ENCODE measurements at regions not wholly inside any gene's neighbourhood (a gene's known extent, or its start where the extent isn't known, plus 50 kb on each side); places are given as distances from the start of the nearest gene placed in this dataset.

DNA sequence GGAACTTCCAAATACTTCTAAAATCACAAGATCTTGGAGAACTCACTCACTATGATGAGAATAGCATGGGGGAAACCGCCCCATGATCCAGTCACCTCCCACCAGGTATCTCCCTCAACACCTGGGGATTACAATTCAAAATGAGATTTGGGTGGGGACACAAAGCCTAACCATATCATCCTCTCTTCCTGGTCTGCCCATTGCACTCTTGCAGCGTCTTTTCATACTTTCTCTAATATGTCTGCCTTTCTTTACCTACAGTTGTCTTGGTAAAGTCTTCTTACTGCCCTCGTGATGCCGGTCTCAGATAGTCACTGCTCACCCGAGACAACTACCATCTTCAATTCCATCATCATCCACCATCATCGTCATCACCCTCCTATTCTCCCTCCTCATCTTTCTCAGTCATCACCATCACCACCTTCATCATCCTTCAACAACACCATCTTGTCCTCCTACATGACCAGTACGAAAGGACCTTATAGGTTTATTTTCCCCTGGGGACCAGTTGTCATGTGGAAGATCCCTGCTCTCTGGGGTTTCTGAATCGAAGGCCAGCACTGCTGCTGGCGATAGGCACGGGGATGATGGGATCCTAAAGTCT, 58.5 kb upstream of the CASZ1 start:
- no peak overlapping the region for H2BK5ac ChIP-seq (ENCODE audit: low read depth, low read length)
- POLR2A ChIA-PET (ENCODE audit: partially characterized antibody), result interaction anchor here (1.2 kb wide), 1 partner anchor 40 kb away, joined by 3 read pairs; no protein-coding TSS in a partner anchor
- peaks cover 0 to 9% of the 10 kb centered on the region in 2 experiments for H4K20me1 ChIP-seq (replicated peaks in 1 of 2; ENCODE audit: control insufficient read depth in 1 of 2, insufficient read depth in 2 of 2, low read length in 2 of 2)
- no peak overlapping the region for H3K56ac ChIP-seq (replicated peaks; ENCODE audit: insufficient read length, low read depth, low read length)
- H3K23ac ChIP-seq (ENCODE audit: insufficient read length), result no peak overlapping the region
- H3K18ac ChIP-seq (ENCODE audit: extremely low read depth, low read length), result no peak overlapping the region
- H3K4ac ChIP-seq (replicated peaks; ENCODE audit: insufficient read length, low read depth, low read length), result no peak overlapping the region
- no peak overlapping the region for H3K4me2 ChIP-seq (ENCODE audit: insufficient read depth in 1 of 2, low read depth in 2 of 2, low read length in 2 of 2)
- no peak overlapping the region for H2BK120ac ChIP-seq (replicated peaks; ENCODE audit: low read depth, low read length)
- H3K79me1 ChIP-seq (ENCODE audit: low read depth, low read length), result no peaks in the 10 kb centered on the region
- H3K4me3 ChIP-seq (ENCODE audit: extremely low read depth in 1 of 4, insufficient read depth in 2 of 4, low read depth in 3 of 4, low read length in 4 of 4), result no peak overlapping the region
- H3K14ac ChIP-seq (ENCODE audit: insufficient read length), result no peak overlapping the region
- no peaks in the 10 kb centered on the region for H3K79me2 ChIP-seq (ENCODE audit: control insufficient read depth in 1 of 2, insufficient read depth in 2 of 2, low read length in 2 of 2)
- H2BK20ac ChIP-seq (ENCODE audit: low read length), result no peak overlapping the region
- CTCF ChIA-PET (ENCODE audit: partially characterized antibody), result interaction anchor here (1.8 kb wide), 1 partner anchor 18 kb away, joined by 4 read pairs; no protein-coding TSS in a partner anchor
- H3K27ac ChIP-seq (ENCODE audit: low read depth, low read length), result no peak overlapping the region
- H2AFZ ChIP-seq (ENCODE audit: low read length), result no peak overlapping the region
- DNase-seq (ENCODE audit: low read depth in 1 of 2, low spot score in 2 of 2) (no peak), FAIRE-seq (no peak)
- TF ChIP-seq, protein P1, sequence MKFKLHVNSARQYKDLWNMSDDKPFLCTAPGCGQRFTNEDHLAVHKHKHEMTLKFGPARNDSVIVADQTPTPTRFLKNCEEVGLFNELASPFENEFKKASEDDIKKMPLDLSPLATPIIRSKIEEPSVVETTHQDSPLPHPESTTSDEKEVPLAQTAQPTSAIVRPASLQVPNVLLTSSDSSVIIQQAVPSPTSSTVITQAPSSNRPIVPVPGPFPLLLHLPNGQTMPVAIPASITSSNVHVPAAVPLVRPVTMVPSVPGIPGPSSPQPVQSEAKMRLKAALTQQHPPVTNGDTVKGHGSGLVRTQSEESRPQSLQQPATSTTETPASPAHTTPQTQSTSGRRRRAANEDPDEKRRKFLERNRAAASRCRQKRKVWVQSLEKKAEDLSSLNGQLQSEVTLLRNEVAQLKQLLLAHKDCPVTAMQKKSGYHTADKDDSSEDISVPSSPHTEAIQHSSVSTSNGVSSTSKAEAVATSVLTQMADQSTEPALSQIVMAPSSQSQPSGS (IDR thresholded peaks at IDR 0.05; ENCODE audit: low read length), result no peak
- no peak for TF ChIP-seq BACH1 (IDR thresholded peaks at IDR 0.05; ENCODE audit: low read length)
- TF ChIP-seq, protein P2, sequence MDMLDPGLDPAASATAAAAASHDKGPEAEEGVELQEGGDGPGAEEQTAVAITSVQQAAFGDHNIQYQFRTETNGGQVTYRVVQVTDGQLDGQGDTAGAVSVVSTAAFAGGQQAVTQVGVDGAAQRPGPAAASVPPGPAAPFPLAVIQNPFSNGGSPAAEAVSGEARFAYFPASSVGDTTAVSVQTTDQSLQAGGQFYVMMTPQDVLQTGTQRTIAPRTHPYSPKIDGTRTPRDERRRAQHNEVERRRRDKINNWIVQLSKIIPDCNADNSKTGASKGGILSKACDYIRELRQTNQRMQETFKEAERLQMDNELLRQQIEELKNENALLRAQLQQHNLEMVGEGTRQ (IDR thresholded peaks at IDR 0.05; ENCODE audit: low read length), result no peak
- no peak overlapping the region for H4K5ac ChIP-seq (ENCODE audit: insufficient read length, low read depth, low read length)
- H3K4me1 ChIP-seq (replicated peaks in 1 of 4; ENCODE audit: control insufficient read depth in 3 of 4, insufficient read depth in 4 of 4, low read length in 3 of 4), result peaks cover 0 to under 1% (median 0%) of the 10 kb centered on the region in 4 experiments; a peak in 3 of 7 replicates
- no peak overlapping the region for H4K91ac ChIP-seq (replicated peaks; ENCODE audit: insufficient read length, low read length)
- H3K27me3 ChIP-seq (replicated peaks in 1 of 4; ENCODE audit: control insufficient read depth in 3 of 4, extremely low read depth in 1 of 4, insufficient read depth in 3 of 4, low read length in 3 of 4), result peaks cover 0 to 2% (median 0%) of the 10 kb centered on the region in 4 experiments; a peak in 1 of 7 replicates
- WGBS, 2 experiments (ENCODE audit: extremely low coverage in 1 of 2, insufficient coverage in 1 of 2, insufficient read length in 1 of 2, insufficient replicate concordance in 2 of 2, low coverage in 1 of 2, low lambda C conversion rate in 2 of 2, missing lambda C conversion rate in 1 of 2), result 94 to 100% methylated on average over 1 to 10 of the region's 10 CpGs
- H2BK12ac ChIP-seq (ENCODE audit: low read depth, low read length), result no peak overlapping the region
- H3K9me3 ChIP-seq (ENCODE audit: insufficient read depth in 2 of 2, low read depth in 1 of 2, low read length in 1 of 2), result no peaks in the 10 kb centered on the region; a peak in 1 of 4 replicates
- no peak overlapping the region for H4K8ac ChIP-seq (ENCODE audit: extremely low read depth, insufficient read depth, low read length)
- no peaks in the 10 kb centered on the region for H3K36me3 ChIP-seq (ENCODE audit: control insufficient read depth in 2 of 4, insufficient read depth in 4 of 4, low read length in 3 of 4)
- no peak overlapping the region for H3K9ac ChIP-seq (replicated peaks in 1 of 4; ENCODE audit: extremely low read depth in 1 of 4, low read depth in 3 of 4, low read length in 3 of 4)
- H2AK5ac ChIP-seq (ENCODE audit: low read depth, low read length), result no peak overlapping the region
- H3K23me2 ChIP-seq (ENCODE audit: low read depth, low read length), result peaks cover 9% of the 10 kb centered on the region; the same call in 1 of the 2 replicates
- no peak overlapping the region for H2BK15ac ChIP-seq (ENCODE audit: low read length)

All from H1 (cell line).